Activated T-cell treated with anti-CD3 and anti-CD28 coated beads, Interleukin-2, amount 50 U/mL, for 4 hours (primary cell): ENCODE measurements at regions not wholly inside any gene's neighbourhood (a gene's known extent, or its start where the extent isn't known, plus 50 kb on each side); places are given as distances from the start of the nearest gene placed in this dataset.
"Not testable (repeated sequence)": the region's sequence is repeated elsewhere in the genome, so short reads cannot be mapped to it uniquely, and the experiment has no call there.

Source experiments
- ATAC-seq, 2 donors: fragments of 200-7000 bp; cut with Tn5 transposase; one replicate each; pipeline ENCODE4 v1.10.0; 2021
- DNase-seq: peaks from one replicate; pipeline ENCODE4 v3.0.0-alpha.2; 2020
- H3K27me3 Mint-ChIP-seq: one replicate; pipeline ENCODE4 v1.8.0; 2021; ENCODE audit warnings: low read depth, mixed read lengths
- H3K36me3 Mint-ChIP-seq: one replicate; pipeline ENCODE4 v1.8.0; 2022; ENCODE audit warnings: mixed read lengths; ENCODE audit not compliant: insufficient read depth
- H3K4me1 Mint-ChIP-seq: one replicate; pipeline ENCODE4 v1.8.0; 2021; ENCODE audit warnings: low read depth, mixed read lengths
- H3K4me3 Mint-ChIP-seq: one replicate; pipeline ENCODE4 v1.8.0; 2021; ENCODE audit warnings: mild to moderate bottlenecking, moderate library complexity, mixed read lengths
- H3K9me3 Mint-ChIP-seq: one replicate; pipeline ENCODE4 v1.8.0; 2021; ENCODE audit warnings: mixed read lengths

DNA sequence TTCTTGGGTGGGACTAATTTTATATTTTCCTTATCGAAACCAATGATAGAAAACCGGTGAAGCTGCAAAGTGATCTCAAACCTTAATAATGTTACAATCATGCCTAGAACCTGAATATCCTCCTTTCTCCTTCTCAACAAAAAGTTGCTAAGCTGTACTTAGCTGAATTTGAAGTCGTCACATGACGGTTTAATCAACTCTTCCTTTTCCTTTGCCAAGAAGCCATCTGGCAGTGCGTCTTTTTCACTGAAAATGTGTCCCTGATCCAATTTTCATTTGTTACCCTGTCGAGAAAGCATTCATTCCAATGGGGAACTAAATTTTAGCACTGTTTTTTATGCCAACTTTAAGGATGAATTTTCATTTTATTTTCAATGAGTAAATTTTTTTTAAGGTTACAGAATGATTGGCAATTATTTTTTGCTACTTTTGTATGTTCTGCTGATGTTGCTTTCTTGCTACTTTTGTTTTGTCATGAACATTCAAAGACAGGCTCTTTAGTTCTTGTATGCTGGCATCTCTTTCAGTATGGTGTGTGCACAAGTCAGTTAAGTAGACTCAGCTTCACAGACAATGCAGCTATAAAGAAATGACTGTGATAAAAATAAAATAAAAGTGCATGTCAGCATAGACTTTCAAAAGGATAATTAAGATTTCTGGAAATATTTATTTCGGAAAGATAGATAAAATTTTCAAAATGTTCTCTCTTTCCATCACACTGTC is 980.0 kb downstream of the DNAJB9 start:
- no peaks in the 10 kb centered on the region for H3K27me3 Mint-ChIP-seq
- no peaks in the 10 kb centered on the region for H3K4me1 Mint-ChIP-seq
- peaks cover 34% of the 10 kb centered on the region for H3K9me3 Mint-ChIP-seq
- H3K36me3 Mint-ChIP-seq: no peaks in the 10 kb centered on the region
- ATAC-seq (no peak), DNase-seq (no peak)
- no peak overlapping the region for H3K4me3 Mint-ChIP-seq

DNA sequence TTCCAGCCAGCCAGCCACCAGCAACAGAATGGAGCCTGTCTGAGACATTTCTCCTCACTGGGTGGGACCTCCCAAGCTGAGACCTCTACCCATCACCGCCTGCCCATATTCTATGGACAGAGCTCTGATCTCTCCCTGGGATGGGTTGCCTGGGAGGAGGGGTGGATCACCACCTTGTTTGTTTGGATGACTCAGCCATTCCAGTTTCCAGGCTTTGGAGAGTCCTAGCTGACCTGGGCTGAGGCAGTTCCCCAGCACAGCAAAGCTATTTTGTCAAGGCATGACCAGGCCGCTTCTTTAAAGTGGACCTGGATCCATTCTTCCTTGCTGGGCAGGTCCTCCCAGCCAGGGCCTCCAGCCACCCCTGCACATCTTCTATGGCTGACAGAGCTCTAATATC is 982.3 kb downstream of the DNAJB9 start:
- no peaks in the 10 kb centered on the region for H3K27me3 Mint-ChIP-seq
- H3K4me1 Mint-ChIP-seq: no peaks in the 10 kb centered on the region
- ATAC-seq (peak in 1 of 2 donors; percentile 23), DNase-seq (no peak)
- H3K36me3 Mint-ChIP-seq: no peaks in the 10 kb centered on the region
- H3K9me3 Mint-ChIP-seq: peaks cover 30% of the 10 kb centered on the region
- no peak overlapping the region for H3K4me3 Mint-ChIP-seq

GRCh38 chr7:109577265-109577664 is 1007.6 kb downstream of the DNAJB9 start:
- no peaks in the 10 kb centered on the region for H3K27me3 Mint-ChIP-seq
- no peaks in the 10 kb centered on the region for H3K4me1 Mint-ChIP-seq
- H3K36me3 Mint-ChIP-seq: no peaks in the 10 kb centered on the region
- ATAC-seq (no peak), DNase-seq (no peak)
- H3K4me3 Mint-ChIP-seq: no peak overlapping the region
- H3K9me3 Mint-ChIP-seq: peaks cover 9% of the 10 kb centered on the region

DNA sequence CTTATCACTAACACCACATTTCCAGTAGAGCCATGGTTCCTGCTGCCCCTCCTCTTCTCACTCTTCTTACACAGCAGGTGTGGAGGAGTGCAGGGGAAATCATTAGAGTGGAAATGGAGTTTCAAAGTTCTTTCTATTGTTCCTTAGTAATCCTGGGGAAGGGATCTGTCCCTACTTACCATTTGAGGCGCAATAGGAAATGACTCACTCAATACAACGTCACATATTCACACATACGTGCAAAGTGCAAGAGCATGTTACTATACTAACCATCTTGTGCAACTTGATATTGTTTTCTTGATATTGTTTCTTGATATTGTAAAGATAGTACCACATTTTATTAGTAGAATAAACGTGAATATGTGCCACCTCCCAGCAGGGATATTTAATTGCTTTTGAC is 1010.2 kb downstream of the DNAJB9 start:
- H3K27me3 Mint-ChIP-seq: no peaks in the 10 kb centered on the region
- H3K36me3 Mint-ChIP-seq: no peaks in the 10 kb centered on the region
- no peak for DNase-seq
- H3K9me3 Mint-ChIP-seq: peaks cover 18% of the 10 kb centered on the region
- no peak for ATAC-seq
- no peaks in the 10 kb centered on the region for H3K4me1 Mint-ChIP-seq
- H3K4me3 Mint-ChIP-seq: no peak overlapping the region

DNA sequence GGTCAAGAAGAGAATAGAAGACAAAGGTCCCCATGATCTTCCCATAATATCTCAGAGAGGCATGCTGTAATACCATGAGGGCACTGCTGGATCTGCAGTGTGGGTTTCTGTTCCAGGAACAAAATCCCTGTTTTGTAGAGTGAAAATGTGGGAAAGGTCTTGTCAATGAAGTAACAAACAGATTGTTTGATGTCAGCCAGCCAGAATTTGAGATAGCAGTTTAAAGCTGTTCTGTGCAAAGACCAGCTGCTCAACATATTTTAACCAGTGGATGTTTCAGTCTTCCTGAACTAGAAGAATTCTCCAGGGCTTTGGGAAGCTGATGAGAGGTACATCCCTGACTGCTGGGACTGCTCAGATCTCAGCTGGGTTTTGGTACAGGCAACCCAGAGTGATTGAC is 1012.5 kb downstream of the DNAJB9 start:
- peaks cover 28% of the 10 kb centered on the region for H3K9me3 Mint-ChIP-seq
- H3K4me3 Mint-ChIP-seq: no peak overlapping the region
- no peaks in the 10 kb centered on the region for H3K36me3 Mint-ChIP-seq
- no peaks in the 10 kb centered on the region for H3K27me3 Mint-ChIP-seq
- ATAC-seq: no peak
- H3K4me1 Mint-ChIP-seq: no peaks in the 10 kb centered on the region
- DNase-seq: no peak

GRCh38 chr7:109596948-109597347 is 1027.3 kb downstream of the DNAJB9 start:
- ATAC-seq, H3K36me3 Mint-ChIP-seq, H3K9me3 Mint-ChIP-seq, H3K4me1 Mint-ChIP-seq, DNase-seq, H3K4me3 Mint-ChIP-seq, H3K27me3 Mint-ChIP-seq: not testable (repeated sequence)

- no peaks in the 10 kb centered on the region for H3K4me1 Mint-ChIP-seq
- no peak overlapping the region for H3K4me3 Mint-ChIP-seq
- H3K9me3 Mint-ChIP-seq: peaks cover 3% of the 10 kb centered on the region
- ATAC-seq (no peak), DNase-seq (no peak)
- no peaks in the 10 kb centered on the region for H3K36me3 Mint-ChIP-seq
- H3K27me3 Mint-ChIP-seq: no peaks in the 10 kb centered on the region
Measured at GRCh38 chr7:109611656-109612055, 1042.0 kb downstream of the DNAJB9 start.

DNA sequence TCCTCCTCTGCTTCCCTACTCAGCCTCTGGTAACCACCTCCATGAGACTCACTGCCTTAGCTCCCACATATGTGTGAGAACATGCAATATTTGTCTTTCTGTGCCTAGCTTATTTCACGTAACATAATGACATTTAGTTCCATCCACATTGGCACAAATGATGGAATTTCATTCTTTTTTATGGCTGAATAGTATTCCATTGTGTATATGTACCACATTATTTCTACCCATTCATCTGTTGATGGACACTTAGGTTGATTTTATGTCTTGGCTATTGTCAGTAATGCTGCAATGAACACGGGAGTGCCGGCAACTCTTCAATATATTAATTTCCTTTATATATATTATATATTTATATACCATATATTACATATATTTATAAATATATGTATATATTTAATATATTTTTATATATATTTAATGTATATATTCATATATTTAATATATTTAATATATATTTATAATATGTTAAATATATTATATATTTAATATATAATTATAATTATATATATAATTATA is 1046.9 kb downstream of the DNAJB9 start:
- no peaks in the 10 kb centered on the region for H3K36me3 Mint-ChIP-seq
- no peaks in the 10 kb centered on the region for H3K4me1 Mint-ChIP-seq
- H3K27me3 Mint-ChIP-seq: peaks cover 1% of the 10 kb centered on the region
- H3K9me3 Mint-ChIP-seq: peaks cover 7% of the 10 kb centered on the region
- no peak overlapping the region for H3K4me3 Mint-ChIP-seq
- ATAC-seq: no peak
- no peak for DNase-seq

GRCh38 chr7:109622320-109622719 is 1052.6 kb downstream of the DNAJB9 start:
- H3K36me3 Mint-ChIP-seq: no peaks in the 10 kb centered on the region
- peaks cover 4% of the 10 kb centered on the region for H3K9me3 Mint-ChIP-seq
- ATAC-seq: no peak
- H3K4me3 Mint-ChIP-seq: no peak overlapping the region
- no peak for DNase-seq
- no peaks in the 10 kb centered on the region for H3K4me1 Mint-ChIP-seq
- H3K27me3 Mint-ChIP-seq: peaks cover 1% of the 10 kb centered on the region

- DNase-seq, H3K27me3 Mint-ChIP-seq, ATAC-seq, H3K4me3 Mint-ChIP-seq, H3K36me3 Mint-ChIP-seq, H3K4me1 Mint-ChIP-seq: not testable (repeated sequence)
- peaks cover 12% of the 10 kb centered on the region for H3K9me3 Mint-ChIP-seq
Measured at GRCh38 chr7:109632890-109633289, 1063.2 kb downstream of the DNAJB9 start.

DNA sequence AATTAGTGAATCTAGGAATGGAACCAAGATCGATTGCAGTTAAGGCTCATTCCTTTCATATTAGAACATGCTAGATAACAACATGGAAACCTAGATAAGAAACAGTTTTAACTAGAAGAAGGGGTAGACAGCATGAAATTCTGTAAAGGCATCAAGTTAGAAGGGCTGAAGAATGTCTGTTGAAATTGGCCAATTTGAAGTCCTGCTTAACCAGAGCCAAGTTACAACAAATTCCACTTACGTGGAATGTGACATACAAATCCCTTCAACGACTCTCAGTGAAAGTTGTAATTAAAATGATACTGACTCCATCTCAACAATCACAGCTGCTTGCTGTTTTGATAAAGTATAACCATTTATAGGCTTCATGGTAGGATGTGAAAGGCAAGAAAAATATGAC is 1065.7 kb downstream of the DNAJB9 start:
- Mint-ChIP-seq H3K27me3 (no peaks in the 10 kb centered on the region), H3K36me3 (no peaks in the 10 kb centered on the region), H3K4me1 (no peaks in the 10 kb centered on the region), H3K4me3 (no peak overlapping the region), H3K9me3 (peaks cover 12% of the 10 kb centered on the region)
- DNase-seq: no peak
- no peak for ATAC-seq

- no peak overlapping the region for H3K4me3 Mint-ChIP-seq
- no peaks in the 10 kb centered on the region for H3K36me3 Mint-ChIP-seq
- DNase-seq: no peak
- no peaks in the 10 kb centered on the region for H3K27me3 Mint-ChIP-seq
- no peaks in the 10 kb centered on the region for H3K4me1 Mint-ChIP-seq
- ATAC-seq: no peak
- H3K9me3 Mint-ChIP-seq: peaks cover 6% of the 10 kb centered on the region
Measured at GRCh38 chr7:109637428-109637990, 1067.8 kb downstream of the DNAJB9 start.

- Mint-ChIP-seq H3K27me3 (no peaks in the 10 kb centered on the region), H3K36me3 (no peaks in the 10 kb centered on the region), H3K4me1 (no peaks in the 10 kb centered on the region), H3K4me3 (no peak overlapping the region), H3K9me3 (peaks cover 4% of the 10 kb centered on the region)
- ATAC-seq (no peak), DNase-seq (no peak)
Measured at GRCh38 chr7:109638321-109638720, 1068.6 kb downstream of the DNAJB9 start.

- Mint-ChIP-seq H3K27me3 (no peaks in the 10 kb centered on the region), H3K9me3 (peaks cover 4% of the 10 kb centered on the region), H3K4me3 (no peak overlapping the region), H3K4me1 (no peaks in the 10 kb centered on the region), H3K36me3 (no peaks in the 10 kb centered on the region)
- ATAC-seq (no peak), DNase-seq (no peak)
Measured at GRCh38 chr7:109639561-109639960, 1069.9 kb downstream of the DNAJB9 start.

GRCh38 chr7:109641445-109641844 is 1071.8 kb downstream of the DNAJB9 start:
- no peak for ATAC-seq
- Mint-ChIP-seq H3K27me3 (no peaks in the 10 kb centered on the region), H3K4me1 (no peaks in the 10 kb centered on the region), H3K4me3 (no peak overlapping the region), H3K36me3 (no peaks in the 10 kb centered on the region), H3K9me3 (peaks cover 2% of the 10 kb centered on the region)
- no peak for DNase-seq
